GM12878 (cell line): ENCODE measurements at regions not wholly inside any gene's neighbourhood (a gene's known extent, or its start where the extent isn't known, plus 50 kb on each side); places are given as distances from the start of the nearest gene placed in this dataset.

Experiments used
- CEBPB ChIP-seq, 2 experiments: fragments of 150-350 bp in 1 of 2; IDR thresholded peaks; 2 replicates each; pipeline ENCODE4 v1.6.1; 2012 to 2014; ENCODE audit warnings: low read depth in 2 of 2, low read length in 2 of 2, borderline replicate concordance in 1 of 2, inconsistent platforms in 1 of 2
- E2F4 ChIP-seq: IDR thresholded peaks from 2 replicates; pipeline ENCODE4 v1.6.1; 2012; ENCODE audit warnings: low read depth, low read length, improper control_type of control experiment
- RBBP5 ChIP-seq: fragments of 200-600 bp; sonication (generic); conservative IDR thresholded peaks from 2 replicates; pipeline ENCODE4 v1.6.1; 2016
- TF ChIP-seq, protein P1 (sequence below): IDR thresholded peaks from 2 replicates; pipeline ENCODE4 v1.6.1; 2012; ENCODE audit warnings: low read depth, low read length, improper control_type of control experiment

GRCh38 chr22:25334162-25334490, 114.7 kb downstream of the CRYBB2 start:
- TF ChIP-seq CEBPB (IDR thresholded peaks at IDR 0.05; ENCODE audit: borderline replicate concordance in 1 of 2, low read depth in 2 of 2, low read length in 2 of 2) (no peak), RBBP5 (no peak), E2F4 (no peak)
- TF ChIP-seq, protein P1, sequence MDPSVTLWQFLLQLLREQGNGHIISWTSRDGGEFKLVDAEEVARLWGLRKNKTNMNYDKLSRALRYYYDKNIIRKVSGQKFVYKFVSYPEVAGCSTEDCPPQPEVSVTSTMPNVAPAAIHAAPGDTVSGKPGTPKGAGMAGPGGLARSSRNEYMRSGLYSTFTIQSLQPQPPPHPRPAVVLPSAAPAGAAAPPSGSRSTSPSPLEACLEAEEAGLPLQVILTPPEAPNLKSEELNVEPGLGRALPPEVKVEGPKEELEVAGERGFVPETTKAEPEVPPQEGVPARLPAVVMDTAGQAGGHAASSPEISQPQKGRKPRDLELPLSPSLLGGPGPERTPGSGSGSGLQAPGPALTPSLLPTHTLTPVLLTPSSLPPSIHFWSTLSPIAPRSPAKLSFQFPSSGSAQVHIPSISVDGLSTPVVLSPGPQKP, result no peak
